ENCODE measurements at regions not wholly inside any gene's neighbourhood (a gene's known extent, or its start where the extent isn't known, plus 50 kb on each side); places are given as distances from the start of the nearest gene placed in this dataset.

DNA sequence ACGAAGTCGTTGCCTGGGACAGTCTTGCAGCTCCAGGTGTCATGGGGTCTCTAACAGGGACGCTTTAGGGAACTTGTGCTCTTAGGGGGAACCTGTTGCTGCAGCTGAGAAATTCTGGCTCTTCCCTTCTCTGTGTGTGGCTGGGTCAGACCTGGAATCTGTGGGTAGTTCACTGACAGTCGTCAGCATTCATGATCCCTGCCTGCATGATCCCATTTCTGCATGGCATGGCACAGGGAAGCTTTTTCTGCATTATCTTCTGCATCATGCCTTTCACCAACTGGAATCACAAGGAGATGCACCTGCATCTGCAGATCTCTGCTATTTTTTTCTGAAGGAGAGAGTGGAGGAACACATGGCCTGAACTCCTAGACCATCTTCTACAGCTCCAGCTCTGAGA, 85.6 kb downstream of the SOX9 start:
- in situ Hi-C loops (cut with HindIII; ENCODE audit: low sequenced_read_pairs) = no loop called here

DNA sequence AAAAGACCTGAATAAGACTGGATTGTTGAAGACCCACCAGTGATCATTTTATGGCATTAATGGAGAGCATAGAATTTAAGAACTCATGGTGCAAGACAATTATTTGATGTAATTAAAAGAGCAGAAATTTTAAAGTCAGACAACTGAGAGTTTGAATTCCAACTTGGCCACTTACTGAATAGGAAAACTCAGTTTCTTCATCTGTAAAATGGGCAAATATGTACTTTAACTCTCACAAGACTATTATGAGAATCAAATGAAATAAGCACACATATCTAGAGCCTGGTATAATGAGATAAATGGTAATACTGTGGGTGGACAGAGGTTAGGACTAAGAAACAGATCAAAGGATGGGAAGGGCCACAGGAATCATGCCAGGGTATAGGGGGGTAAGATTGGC, 88.0 kb downstream of the SOX9 start:
- in situ Hi-C loops (cut with HindIII; ENCODE audit: low sequenced_read_pairs) = no loop called here

DNA sequence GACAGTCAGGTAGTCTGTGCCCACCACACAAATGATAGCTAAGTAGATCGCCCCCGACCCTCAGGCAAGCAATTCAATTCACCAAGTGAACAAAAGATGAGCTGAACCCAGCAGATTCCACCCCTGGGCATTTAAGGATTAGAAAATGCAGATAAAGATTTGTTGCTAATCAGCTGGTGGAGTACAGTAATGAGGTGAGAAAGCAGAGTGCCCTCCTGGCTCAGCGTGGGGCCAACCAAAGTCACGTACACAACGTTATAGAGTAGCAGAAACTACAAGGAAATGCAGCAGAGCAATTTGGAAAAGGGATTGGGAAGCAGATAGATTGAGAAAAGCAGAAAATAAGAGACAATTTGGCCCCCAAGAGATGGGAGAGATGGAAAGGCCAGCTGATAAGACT, 91.2 kb downstream of the SOX9 start:
- in situ Hi-C loops (cut with HindIII; ENCODE audit: low sequenced_read_pairs) = no loop called here

DNA sequence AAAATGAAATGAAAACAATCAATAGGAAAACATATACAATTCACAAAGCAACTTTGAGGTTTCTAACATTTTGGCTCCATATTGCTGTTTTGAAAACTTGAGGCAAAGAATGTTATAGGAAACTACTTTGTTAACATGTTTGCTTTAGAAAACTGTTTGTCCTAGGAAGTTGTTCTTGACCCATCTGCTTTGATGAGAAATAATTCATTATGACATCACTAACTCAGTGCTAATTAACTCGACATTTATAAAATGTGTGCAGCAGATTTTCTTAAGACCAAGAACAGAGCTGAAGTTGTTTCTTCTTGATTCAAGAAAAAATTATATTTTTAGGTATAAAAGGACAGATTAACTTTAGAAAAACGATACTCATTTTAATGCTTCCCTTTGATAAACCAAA, 94.7 kb downstream of the SOX9 start:
- in situ Hi-C loops (cut with HindIII; ENCODE audit: low sequenced_read_pairs) = no loop called here

DNA sequence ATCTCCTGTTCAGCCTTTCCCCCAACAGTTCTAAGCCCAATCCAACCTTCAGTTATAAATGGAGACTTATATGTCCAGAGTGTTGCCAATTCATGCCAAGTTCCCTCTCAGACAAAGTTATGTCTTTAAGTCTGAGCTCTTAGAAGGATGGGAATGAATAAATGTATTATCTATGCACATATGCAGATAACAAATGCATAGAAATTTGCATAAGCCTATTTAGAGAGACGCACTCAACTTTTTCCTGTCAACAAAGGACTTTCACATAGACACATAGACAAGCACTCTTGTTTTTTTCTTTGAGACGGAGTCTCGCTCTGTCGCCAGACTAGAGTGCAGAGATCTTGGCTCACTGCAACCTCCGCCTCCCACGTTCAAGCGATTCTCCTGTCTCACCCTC, 95.1 kb downstream of the SOX9 start:
- in situ Hi-C loops (cut with HindIII; ENCODE audit: low sequenced_read_pairs) = no loop called here

DNA sequence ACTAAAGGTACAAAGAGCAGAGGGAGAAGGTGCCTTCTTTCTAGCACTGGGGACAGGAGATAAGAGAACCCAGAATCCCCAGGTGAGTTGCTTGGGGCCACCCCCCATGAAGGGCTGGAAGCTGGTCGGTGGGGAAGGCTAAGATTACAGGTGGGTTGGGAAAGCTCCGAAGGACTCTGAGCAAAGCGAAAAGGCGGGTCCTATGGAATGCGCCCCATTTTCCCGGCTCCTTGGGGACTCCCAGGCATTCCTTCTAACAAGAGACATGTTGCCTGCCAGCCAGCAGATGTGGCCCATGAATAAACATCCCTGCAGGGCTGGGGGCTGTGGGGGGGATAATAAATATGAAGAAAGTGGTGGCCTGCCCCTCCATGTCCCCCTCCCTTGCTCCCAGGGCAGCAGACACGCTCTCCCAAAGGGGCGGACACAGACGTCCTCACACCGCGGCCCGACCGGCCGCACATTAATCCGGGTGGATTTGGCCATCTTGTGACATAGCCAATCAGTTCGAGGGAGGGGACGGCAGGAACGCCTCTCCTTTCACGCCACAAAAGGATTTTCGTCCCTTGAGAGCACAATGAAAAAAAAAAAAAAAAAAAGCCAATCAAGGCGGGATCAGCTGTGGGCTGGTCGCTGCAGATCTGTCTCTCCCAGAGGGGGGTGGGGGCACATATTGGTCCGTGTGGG, 98.5 kb downstream of the SOX9 start:
- in situ Hi-C loops (cut with HindIII; ENCODE audit: low sequenced_read_pairs) = no loop called here

DNA sequence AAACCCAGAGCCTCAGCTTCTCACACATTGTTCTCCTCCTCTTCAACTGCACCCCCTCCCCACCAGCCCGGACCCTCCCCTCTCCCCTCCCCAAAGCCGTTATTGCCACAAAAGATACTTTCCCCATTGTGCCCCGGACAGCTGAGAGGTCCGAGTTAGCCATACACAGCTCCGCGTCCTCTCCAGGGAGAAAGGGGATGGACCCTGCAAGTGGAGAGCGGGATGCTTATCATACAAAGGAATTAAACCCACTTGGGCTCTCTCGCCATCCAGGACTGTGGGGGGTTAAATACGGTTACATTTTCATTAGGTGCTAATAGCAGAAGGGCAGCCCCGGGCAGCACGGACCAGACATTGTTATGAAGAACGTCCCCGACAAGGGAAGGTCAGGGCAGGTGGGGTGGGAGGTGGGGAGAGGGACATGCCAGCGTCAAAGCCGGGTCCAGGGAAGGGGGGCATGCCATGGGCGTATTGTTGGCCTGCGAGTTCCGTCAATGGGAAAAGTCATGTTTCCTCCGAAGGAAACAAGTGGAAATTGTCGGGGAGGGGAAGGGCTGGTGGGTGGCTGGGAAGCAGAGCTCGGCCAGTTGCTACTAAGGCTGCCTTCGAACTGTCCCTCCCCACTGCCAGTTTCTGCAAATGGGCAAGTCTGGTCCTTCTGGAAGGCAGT, 99.1 kb downstream of the SOX9 start:
- in situ Hi-C loops (cut with HindIII; ENCODE audit: low sequenced_read_pairs) = no loop called here

DNA sequence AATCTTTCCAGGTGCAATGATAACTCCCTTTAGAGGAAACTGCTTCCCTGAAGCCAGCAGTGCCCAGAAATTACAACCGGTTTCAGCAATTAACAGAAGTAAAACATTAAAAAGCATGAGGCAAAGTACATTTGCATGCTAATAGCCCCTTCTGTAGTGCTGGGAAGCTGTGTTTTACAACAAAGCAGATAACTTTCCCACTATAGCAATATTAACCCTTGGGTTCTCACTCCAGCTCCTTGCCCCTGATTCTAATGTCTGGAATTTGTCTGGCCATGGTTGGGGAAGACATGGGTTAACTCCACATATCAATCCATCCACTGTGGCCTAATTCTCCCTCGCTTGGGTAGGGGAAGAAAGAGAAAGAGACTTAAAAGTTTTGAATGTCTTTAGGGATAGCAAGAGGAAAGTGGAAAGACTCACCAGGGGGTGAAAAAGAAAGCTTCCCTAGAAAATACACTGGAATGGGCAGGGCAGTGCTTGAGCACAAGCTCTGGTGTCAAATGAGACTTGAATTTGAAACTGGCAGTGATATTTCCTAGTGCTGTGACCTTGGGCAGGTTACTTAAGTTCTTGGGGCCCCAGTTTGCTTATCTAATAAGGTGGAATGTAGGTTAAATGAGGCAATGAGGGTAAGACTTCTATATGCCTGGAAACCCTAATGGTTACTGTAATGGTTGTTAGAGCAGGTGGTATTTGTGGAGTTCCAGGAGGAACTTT, 102.0 kb downstream of the SOX9 start:
- in situ Hi-C loops (cut with HindIII; ENCODE audit: low sequenced_read_pairs) = no loop called here

DNA sequence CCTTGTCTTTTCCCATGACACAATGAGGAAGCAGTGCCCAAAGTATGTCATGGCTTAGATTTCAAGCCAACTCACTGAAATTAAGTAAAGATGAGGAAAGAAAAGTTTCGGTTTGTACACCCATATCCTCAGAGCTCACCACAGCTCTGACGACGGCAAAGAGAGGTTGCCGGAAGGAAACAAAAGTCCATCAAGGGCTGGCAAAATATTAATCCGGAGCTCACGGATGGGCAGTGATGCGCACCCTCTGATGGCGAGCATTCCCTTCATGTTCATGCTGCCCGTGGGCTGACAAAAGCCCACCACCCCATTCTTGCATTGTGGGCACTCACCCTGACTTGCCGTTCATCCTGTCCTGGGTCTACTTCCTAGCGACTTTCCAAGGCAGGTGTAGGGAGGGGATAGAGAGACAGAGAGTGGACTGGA, 103.1 kb downstream of the SOX9 start:
- in situ Hi-C loops (cut with HindIII; ENCODE audit: low sequenced_read_pairs) = no loop called here

DNA sequence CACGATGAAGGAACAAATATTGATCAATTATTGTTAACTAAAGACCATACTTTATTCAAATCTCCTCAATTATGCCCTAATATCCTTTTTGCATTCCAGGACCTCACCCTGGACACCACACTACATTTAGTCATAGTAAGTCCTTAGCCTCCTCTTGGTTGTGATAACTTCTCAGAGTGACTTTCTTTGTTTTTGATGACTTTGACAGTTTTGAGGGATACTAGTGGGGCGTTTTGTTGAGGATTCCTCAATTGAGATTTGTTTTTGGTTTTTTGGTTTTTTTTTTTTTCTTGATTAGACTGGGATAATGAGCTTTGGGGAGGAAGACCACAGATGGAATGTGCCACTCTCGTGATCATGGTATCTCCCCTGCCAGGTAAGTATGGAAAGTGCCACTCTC, 105.5 kb downstream of the SOX9 start:
- in situ Hi-C loops (cut with HindIII; ENCODE audit: low sequenced_read_pairs) = no loop called here

DNA sequence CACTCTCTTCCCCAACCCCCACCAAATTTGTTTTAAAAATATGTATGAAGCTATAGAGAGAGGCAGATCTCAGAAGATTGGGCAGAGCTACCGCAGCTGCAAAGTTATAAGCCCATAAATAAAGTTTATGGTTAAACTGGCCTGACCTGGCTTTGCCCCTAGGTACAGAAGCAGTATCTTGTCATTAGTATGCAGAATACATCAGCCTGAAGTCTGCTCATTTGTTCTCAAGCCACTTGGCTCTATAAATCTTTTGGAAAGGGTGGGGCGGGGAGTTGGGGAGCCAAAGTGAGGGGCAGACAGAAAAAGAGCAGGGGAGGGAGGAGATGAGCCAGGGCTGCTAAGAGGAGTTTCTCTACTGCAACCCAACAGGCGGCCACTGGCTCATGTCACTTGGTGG, 113.2 kb downstream of the SOX9 start:
- in situ Hi-C loops (cut with HindIII; ENCODE audit: low sequenced_read_pairs) = no loop called here

DNA sequence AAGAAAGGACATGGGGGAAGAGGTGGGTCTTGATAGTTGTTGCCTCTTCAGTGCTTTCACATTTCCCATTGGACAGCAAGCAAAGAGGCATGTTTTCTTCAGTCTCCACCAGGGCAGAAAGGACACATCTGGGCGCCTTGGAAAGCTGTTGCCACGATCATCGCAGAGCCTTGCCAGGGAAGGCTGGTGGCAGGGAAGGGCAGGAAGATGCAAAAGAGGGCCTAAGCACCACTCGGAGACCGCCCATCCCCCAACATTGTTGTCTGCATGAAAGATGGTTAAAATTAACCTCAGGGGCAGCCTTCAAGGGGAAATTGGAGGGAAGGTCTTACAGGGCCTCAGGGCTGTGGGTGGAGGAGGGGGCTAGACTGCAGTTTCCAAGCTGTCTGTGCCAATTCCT, 114.2 kb downstream of the SOX9 start:
- in situ Hi-C loops (cut with HindIII; ENCODE audit: low sequenced_read_pairs) = no loop called here

DNA sequence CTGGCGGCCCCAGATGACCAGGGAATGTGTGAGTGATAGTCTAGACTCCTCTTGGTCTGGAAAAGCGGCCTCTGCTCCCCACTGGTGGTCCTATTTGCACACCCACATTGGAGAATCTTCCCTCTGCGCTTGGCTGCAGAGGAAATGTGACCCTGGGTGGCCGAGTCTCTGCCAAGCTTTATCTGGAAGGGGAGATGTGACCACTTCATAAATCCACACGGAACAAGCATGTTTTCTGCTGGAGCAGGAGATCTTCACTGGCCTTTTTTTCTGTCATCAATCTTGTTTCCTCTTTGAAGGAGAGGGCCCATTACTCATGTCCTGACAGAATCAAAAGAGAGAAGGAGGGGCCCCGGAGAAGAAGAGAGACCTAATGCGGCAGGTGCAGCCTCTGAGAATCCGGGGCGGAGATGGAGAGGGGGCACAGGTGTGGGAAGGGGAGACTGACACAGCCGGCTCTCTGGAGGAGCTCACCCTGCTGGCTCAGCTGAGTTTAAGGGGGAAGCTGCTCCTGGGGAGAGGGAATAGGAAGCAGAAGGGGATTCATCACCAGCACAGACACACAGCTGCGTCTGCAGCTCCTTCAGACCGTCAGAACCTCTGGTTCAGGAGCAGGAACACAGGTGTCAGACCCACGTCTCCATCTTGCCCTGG, 116.3 kb downstream of the SOX9 start:
- in situ Hi-C loops (cut with HindIII; ENCODE audit: low sequenced_read_pairs) = no loop called here

DNA sequence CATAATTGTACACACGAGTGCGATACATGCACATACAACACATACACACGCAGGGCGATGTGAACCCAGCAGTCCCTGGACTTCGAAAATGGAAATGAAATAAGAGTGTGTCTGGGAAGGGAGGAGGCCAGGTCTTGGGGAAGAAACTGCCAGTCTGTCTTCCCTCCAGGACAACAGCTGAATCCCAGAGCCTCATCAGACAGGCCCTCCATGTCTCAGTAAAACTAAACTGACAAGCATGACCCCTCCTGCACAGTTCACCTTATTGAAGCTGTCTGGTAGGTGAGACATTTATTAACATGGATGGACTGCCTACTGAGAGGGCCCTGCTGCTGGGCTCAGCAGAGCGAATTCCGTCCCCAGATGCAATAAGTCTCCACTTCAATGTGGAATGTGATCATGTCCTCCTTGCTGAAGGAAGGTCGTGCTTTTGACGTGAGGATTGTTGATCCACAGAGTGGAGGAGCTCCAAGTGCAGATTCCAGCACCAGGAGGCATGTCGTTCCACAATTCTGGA, 117.4 kb downstream of the SOX9 start:
- in situ Hi-C loops (cut with HindIII; ENCODE audit: low sequenced_read_pairs) = no loop called here

DNA sequence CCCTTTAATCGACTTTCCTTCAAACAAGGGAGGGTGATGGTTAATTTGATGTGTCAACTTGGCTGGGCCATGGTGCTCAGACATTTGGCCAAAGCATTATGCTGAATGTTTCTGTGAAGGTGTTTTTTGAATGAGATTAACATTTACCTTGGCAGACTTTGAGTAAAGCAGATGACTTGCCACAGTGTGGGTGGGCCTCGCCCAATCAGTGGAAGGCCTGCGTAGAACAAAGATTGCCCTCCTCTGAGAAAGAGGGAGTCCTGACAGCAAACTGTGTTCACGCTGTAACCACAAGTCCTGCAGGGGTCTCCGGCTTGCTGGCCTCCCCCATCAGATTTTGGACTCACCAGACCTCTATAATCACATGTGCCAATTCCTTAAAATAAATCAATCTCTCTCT, 118.7 kb downstream of the SOX9 start:
- in situ Hi-C loops (cut with HindIII; ENCODE audit: low sequenced_read_pairs) = no loop called here

DNA sequence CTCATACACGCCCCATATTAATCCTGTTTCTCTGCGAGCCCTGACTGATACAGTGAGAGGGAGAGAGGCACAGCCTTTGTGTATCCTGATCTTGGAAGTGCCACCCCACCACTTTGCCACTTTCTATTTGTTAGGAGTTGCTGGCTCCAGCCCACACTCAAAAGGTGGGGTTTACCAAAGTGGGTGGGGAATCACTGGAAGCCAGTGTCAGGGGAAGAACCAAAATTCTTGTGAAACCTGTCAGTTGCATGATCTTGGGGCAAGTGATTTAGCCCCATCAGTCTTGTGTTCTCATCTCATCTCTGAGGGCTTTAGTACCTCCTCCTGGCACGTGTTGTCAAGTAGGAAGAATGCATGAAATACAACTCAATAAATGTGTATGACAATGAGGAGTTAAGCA, 119.5 kb downstream of the SOX9 start:
- in situ Hi-C loops (cut with HindIII; ENCODE audit: low sequenced_read_pairs) = no loop called here

DNA sequence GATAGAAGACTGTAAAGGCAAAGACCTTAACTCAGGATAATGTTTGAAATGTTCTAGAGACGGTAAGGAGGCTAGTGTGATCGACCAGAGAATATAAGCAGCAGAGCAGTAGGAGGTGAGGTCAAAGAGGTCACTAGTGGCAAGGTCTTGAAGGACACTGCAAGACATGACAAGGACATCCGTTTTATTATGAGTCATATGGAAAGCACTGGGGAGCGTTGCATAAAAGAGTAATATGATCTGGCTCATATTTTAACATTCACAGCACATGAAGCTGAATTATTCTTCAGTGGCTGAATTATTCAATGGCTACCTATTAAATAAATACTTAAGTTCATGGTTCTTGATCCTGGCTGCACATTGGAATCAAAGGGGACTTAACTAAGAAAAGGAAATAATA, 123.7 kb downstream of the SOX9 start:
- in situ Hi-C loops (cut with HindIII; ENCODE audit: low sequenced_read_pairs) = no loop called here

DNA sequence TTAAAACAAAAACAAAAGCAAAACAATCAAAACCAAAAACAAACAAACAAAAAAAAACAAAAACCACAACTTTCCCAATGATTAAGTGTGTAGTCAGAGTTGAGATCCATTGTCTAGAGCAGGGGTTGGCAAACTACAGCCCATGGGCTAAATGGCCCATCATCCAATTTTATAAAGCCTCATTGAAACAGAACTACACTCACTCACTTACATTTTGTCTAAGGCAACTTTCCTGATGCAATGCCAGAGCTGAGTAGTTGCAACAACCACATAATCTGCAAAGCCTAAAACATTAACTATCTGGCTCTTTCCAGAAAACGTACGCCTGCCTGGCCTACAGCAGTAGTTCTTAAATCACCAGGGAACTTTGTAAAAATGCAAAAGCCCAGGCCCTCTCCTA, 124.1 kb downstream of the SOX9 start:
- in situ Hi-C loops (cut with HindIII; ENCODE audit: low sequenced_read_pairs) = no loop called here

DNA sequence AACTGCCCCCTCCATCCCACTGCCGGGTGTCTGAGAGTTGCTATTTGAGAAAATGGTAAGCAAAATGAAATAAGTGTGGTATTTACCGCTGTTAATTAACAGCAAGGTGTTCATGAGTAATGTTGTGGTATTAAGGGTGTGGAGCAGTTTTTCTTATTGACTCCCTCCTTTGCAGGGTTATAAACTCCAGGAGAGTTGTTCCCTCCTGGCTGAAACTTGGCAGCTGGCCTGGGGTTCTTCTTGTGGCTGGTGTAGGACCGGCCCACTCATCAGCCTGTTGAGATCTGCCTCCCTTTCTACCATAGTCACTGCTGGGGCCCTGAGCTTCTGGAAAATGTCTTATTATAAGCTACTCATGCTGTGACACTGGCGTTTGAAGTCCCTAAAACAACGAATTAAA, 128.6 kb downstream of the SOX9 start:
- in situ Hi-C loops (cut with HindIII; ENCODE audit: low sequenced_read_pairs) = no loop called here

DNA sequence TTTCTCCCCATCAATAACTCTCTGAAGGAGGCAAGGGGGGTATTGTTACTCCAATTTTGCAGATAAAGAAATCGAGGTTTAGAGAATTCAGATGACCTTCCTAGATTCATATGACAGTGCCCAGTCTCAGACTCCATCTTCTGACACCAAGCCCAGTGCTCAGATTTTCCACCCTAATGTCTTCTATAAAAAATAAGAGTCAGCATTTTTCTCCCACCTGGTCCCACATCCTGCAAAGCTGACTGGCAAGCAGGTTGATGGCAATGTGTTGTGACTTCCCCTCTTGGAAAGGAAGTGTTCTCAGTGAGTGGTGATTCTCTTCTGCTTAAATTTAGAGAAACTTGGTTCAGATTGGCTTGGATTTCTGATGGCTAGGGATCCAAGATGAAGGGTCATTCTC, 129.4 kb downstream of the SOX9 start:
- in situ Hi-C loops (cut with HindIII; ENCODE audit: low sequenced_read_pairs) = loop anchor here (5.0 kb wide), 1 partner anchor 78 kb away; no protein-coding TSS in a partner anchor

DNA sequence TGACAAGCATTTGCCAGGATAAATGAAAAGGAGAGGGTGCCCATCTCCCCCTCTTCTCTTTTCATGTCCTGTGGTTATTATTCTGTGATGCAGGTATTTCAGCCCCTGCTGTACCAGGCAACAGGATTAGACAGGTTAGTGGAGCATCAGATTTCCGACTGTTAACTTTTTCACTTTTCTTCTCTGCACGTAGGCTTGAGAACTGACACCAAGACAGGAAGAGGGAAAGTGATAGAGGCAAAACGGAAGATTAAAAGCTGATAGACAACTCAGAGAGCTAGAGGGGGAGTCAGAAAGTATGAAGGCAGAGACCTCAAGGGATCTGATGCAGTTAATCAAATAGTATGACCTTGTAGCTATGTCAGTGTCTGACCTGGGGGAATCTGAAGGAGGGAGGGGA, 132.8 kb downstream of the SOX9 start:
- in situ Hi-C loops (cut with HindIII; ENCODE audit: low sequenced_read_pairs) = loop anchor here (5.0 kb wide), 1 partner anchor 81 kb away; no protein-coding TSS in a partner anchor

Measured in endothelial cell of hepatic sinusoid (primary cell).